GM23248 (cell line): ENCODE measurements at regions not wholly inside any gene's neighbourhood (a gene's known extent, or its start where the extent isn't known, plus 50 kb on each side); places are given as distances from the start of the nearest gene placed in this dataset.

Experiments used
- DNase-seq: peaks from one replicate; pipeline ENCODE4 v3.0.0-alpha.2; 2015
- H2AFZ ChIP-seq: fragments of 200-600 bp; sonication (generic); 2 replicates; pipeline ENCODE4 v1.6.1; 2016; ENCODE audit warnings: antibody characterized with exemption
- H3F3A ChIP-seq: fragments of 200-600 bp; sonication (generic); 2 replicates; pipeline ENCODE4 v1.6.1; 2016; ENCODE audit warnings: mild to moderate bottlenecking, antibody characterized with exemption, mixed run types; ENCODE audit not compliant: insufficient read depth
- H3K27ac ChIP-seq: fragments of 200-600 bp; sonication (generic); 2 replicates; pipeline ENCODE4 v1.5.1; 2016; ENCODE audit warnings: mild to moderate bottlenecking
- H3K27me3 ChIP-seq: fragments of 200-600 bp; sonication (generic); replicated peaks from 2 replicates; pipeline ENCODE4 v1.6.1; 2016; ENCODE audit warnings: mild to moderate bottlenecking; ENCODE audit not compliant: insufficient read depth
- H3K36me3 ChIP-seq: fragments of 200-600 bp; sonication (generic); 2 replicates; pipeline ENCODE4 v1.6.1; 2016; ENCODE audit warnings: low read depth, mild to moderate bottlenecking
- H3K4me1 ChIP-seq: fragments of 200-600 bp; sonication (generic); 2 replicates; pipeline ENCODE4 v1.6.1; 2016; ENCODE audit warnings: mild to moderate bottlenecking; ENCODE audit not compliant: insufficient read depth
- H3K4me2 ChIP-seq: fragments of 200-600 bp; sonication (generic); one replicate; pipeline ENCODE4 v1.6.1; 2016; ENCODE audit warnings: mild to moderate bottlenecking; ENCODE audit not compliant: unreplicated experiment
- H3K4me3 ChIP-seq: fragments of 200-600 bp; sonication (generic); 2 replicates; pipeline ENCODE4 v1.5.1; 2016; ENCODE audit warnings: mild to moderate bottlenecking
- H3K79me2 ChIP-seq: fragments of 200-600 bp; sonication (generic); 2 replicates; pipeline ENCODE4 v1.6.1; 2016; ENCODE audit warnings: mild to moderate bottlenecking; ENCODE audit not compliant: insufficient read depth
- H3K9ac ChIP-seq: fragments of 200-600 bp; sonication (generic); 2 replicates; pipeline ENCODE4 v1.6.1; 2016; ENCODE audit warnings: mild to moderate bottlenecking
- H3K9me2 ChIP-seq: fragments of 200-600 bp; sonication (generic); 2 replicates; pipeline ENCODE4 v1.6.1; 2016; ENCODE audit warnings: mixed run types, mild to moderate bottlenecking, moderate library complexity; ENCODE audit not compliant: insufficient read depth
- H3K9me3 ChIP-seq: fragments of 200-600 bp; sonication (generic); one replicate; pipeline ENCODE4 v1.6.1; 2017; ENCODE audit warnings: low read depth
- H4K20me1 ChIP-seq: fragments of 200-600 bp; sonication (generic); 2 replicates; pipeline ENCODE4 v1.6.0; 2016; ENCODE audit not compliant: insufficient read depth
- EZH2 ChIP-seq: fragments of 200-600 bp; sonication (generic); IDR thresholded peaks from 2 replicates; pipeline ENCODE4 v1.6.1; 2018; ENCODE audit warnings: antibody characterized with exemption, mild to moderate bottlenecking; ENCODE audit not compliant: insufficient read depth, poor library complexity, severe bottlenecking
- EZH2phosphoT487 ChIP-seq: fragments of 200-600 bp; sonication (generic); IDR thresholded peaks from 2 replicates; pipeline ENCODE4 v1.6.1; 2018; ENCODE audit warnings: antibody characterized with exemption, moderate library complexity, mild to moderate bottlenecking, low read depth; ENCODE audit not compliant: insufficient read depth
- WGBS, 2 experiments: methylation state at CpG; one replicate each; pipeline ENCODE4 v1.1.6; 2015 to 2017; ENCODE audit warnings: low lambda C conversion rate in 2 of 2, low coverage in 1 of 2; ENCODE audit errors: missing lambda C conversion rate in 2 of 2; 5-methylcytosine and 5-hydroxymethylcytosine counted together
- in situ Hi-C: fragments of 300-500 bp; cut with MboI; formaldehyde crosslinking; loops from 2 replicates; pipeline ENCODE4 v1.15.0; 2020

- no peaks in the 10 kb centered on the region for H4K20me1 ChIP-seq
- H3F3A ChIP-seq, result no peaks in the 10 kb centered on the region
- H3K27ac ChIP-seq, result no peak overlapping the region
- H2AFZ ChIP-seq, result no peak overlapping the region
- no peaks in the 10 kb centered on the region for H3K9me3 ChIP-seq
- no peaks in the 10 kb centered on the region for H3K79me2 ChIP-seq
- H3K4me1 ChIP-seq, result no peaks in the 10 kb centered on the region
- no peak overlapping the region for H3K9ac ChIP-seq
- H3K36me3 ChIP-seq, result no peaks in the 10 kb centered on the region
- no peak overlapping the region for H3K4me2 ChIP-seq
- no peak for DNase-seq
- no peak overlapping the region for H3K4me3 ChIP-seq
- no peak for TF ChIP-seq EZH2
- no peak for TF ChIP-seq EZH2phosphoT487
- H3K27me3 ChIP-seq, result no peaks in the 10 kb centered on the region; the same call in 1 of the 2 replicates
- in situ Hi-C loops, result no loop called here
- WGBS, 2 experiments, result 10 to 27% methylated on average over 3 of the region's 3 CpGs
- no peaks in the 10 kb centered on the region for H3K9me2 ChIP-seq
Measured at GRCh38 chr19:30932854-30933253, 416.4 kb downstream of the TSHZ3 start.

GRCh38 chr19:30930941-30931706 lies 418.1 kb downstream of the TSHZ3 start:
- Histone ChIP-seq H3K9ac (no peak overlapping the region), H3K27me3 (no peaks in the 10 kb centered on the region; the same call in 1 of the 2 replicates), H3K9me3 (no peaks in the 10 kb centered on the region), H3F3A (no peaks in the 10 kb centered on the region), H3K4me1 (no peaks in the 10 kb centered on the region), H3K4me3 (no peak overlapping the region), H3K36me3 (no peaks in the 10 kb centered on the region), H3K9me2 (no peaks in the 10 kb centered on the region), H4K20me1 (no peaks in the 10 kb centered on the region), H3K4me2 (no peak overlapping the region), H3K27ac (no peak overlapping the region), H3K79me2 (no peaks in the 10 kb centered on the region), H2AFZ (no peak overlapping the region)
- 26 to 28% methylated on average over 12 of the region's 12 CpGs for WGBS, 2 experiments
- in situ Hi-C loops, result no loop called here
- TF ChIP-seq EZH2phosphoT487, result no peak
- TF ChIP-seq EZH2, result no peak
- no peak for DNase-seq

DNA sequence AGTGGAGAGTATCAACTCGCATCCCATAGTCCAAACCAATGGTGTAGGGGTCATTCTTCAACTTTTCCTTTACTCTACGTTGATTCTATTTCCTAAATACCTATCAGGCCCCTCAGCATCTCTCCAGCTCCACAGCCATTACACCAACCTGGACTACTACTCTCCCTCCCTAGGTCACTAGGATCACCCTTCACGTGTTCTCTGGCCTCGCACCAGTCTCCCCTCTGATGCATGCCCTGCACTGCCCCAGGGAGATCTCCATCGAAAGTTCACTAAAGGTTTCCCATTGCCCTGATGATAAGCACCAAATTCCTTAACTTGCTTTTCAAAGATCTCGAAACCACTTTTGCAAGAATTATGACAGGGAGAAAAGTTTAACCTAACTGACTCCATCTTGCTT lies 421.5 kb downstream of the TSHZ3 start:
- Histone ChIP-seq H3K9me2 (no peaks in the 10 kb centered on the region), H4K20me1 (no peaks in the 10 kb centered on the region), H3K4me2 (no peak overlapping the region), H3K9ac (no peak overlapping the region), H3K9me3 (no peaks in the 10 kb centered on the region), H3K79me2 (no peaks in the 10 kb centered on the region), H2AFZ (no peak overlapping the region), H3K4me1 (no peaks in the 10 kb centered on the region), H3K36me3 (no peaks in the 10 kb centered on the region), H3K4me3 (no peak overlapping the region), H3F3A (no peaks in the 10 kb centered on the region), H3K27ac (no peak overlapping the region), H3K27me3 (peaks cover 7% of the 10 kb centered on the region; the same call in 1 of the 2 replicates)
- 30 to 37% methylated on average over 6 of the region's 6 CpGs for WGBS, 2 experiments
- TF ChIP-seq EZH2phosphoT487 (no peak), EZH2 (no peak)
- no peak for DNase-seq
- in situ Hi-C loops, result no loop called here

DNA sequence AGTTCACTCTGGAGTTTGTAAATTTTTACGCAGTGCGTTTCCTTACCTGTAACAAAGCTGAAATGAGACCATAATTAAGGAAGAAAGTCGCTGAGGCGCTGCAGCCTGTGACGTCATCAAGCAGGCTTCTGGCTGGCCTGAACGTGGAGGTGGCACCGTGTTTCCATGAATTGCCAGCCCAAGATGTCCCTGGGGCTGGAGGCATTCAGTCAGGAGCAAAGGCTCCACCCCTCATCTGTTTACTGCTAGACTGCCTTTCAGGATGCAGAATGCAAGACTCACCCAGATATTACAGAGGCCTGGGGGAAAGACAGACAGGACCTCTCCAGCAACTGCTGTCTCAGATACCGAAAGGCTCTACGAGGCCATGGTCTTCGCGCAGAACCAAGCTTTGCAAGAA lies 424.6 kb downstream of the TSHZ3 start:
- no peak overlapping the region for H3K4me2 ChIP-seq
- H3K9me3 ChIP-seq, result no peaks in the 10 kb centered on the region
- no peak overlapping the region for H2AFZ ChIP-seq
- H3K27ac ChIP-seq, result no peak overlapping the region
- H3K36me3 ChIP-seq, result no peaks in the 10 kb centered on the region
- H3F3A ChIP-seq, result no peaks in the 10 kb centered on the region
- DNase-seq, result no peak
- no peak overlapping the region for H3K9ac ChIP-seq
- H3K27me3 ChIP-seq, result peaks cover 7% of the 10 kb centered on the region; the same call in 1 of the 2 replicates
- no peaks in the 10 kb centered on the region for H4K20me1 ChIP-seq
- H3K4me1 ChIP-seq, result no peaks in the 10 kb centered on the region
- in situ Hi-C loops, result no loop called here
- no peaks in the 10 kb centered on the region for H3K9me2 ChIP-seq
- TF ChIP-seq EZH2 (no peak), EZH2phosphoT487 (no peak)
- H3K4me3 ChIP-seq, result no peak overlapping the region
- 66 to 68% methylated on average over 11 of the region's 11 CpGs for WGBS, 2 experiments
- H3K79me2 ChIP-seq, result no peaks in the 10 kb centered on the region
